A549 (cell line): ENCODE measurements at regions not wholly inside any gene's neighbourhood (a gene's known extent, or its start where the extent isn't known, plus 50 kb on each side); places are given as distances from the start of the nearest gene placed in this dataset.

Source experiments
- ATAC-seq, 2 experiments: fragments of 200-7000 bp in 1 of 2; fragments of >200 bp in 1 of 2; cut with Nextera tagmentation in 1 of 2; cut with Tn5 transposase in 1 of 2; 3 replicates each; pipeline versions ENCODE4 v1.8.0 to v1.9.1; 2018 to 2020; ENCODE audit warnings: mild to moderate bottlenecking in 1 of 2, moderate library complexity in 1 of 2
- CTCF ChIA-PET: fragments of 300-600 bp; sonication (Branson Sonifier 250); formaldehyde crosslinking; extraction: SDS; loops from one replicate; lab custom pipeline; 2021; ENCODE audit warnings: antibody characterized with exemption, inconsistent platforms; lab: Yijun Ruan, JAX
- POLR2A ChIA-PET: fragments of 350-600 bp; formaldehyde crosslinking; extraction: SDS; loops from one replicate; lab custom pipeline; 2021; ENCODE audit warnings: antibody characterized with exemption, inconsistent platforms; lab: Yijun Ruan, JAX
- DNase-seq, 2 experiments: peaks; one replicate each; pipeline versions ENCODE4 v3.0.0 to v3.0.0-alpha.2; 2011 to 2016; ENCODE audit warnings: low read depth in 1 of 2, low spot score in 1 of 2
- FAIRE-seq: peaks from 2 replicates; lab custom pipeline; 2011; peaks lifted over from hg19 to GRCh38; lab: Jason Lieb, UNC
- H3K27ac ChIP-seq, 2 experiments: fragments of >200 bp; sonication (Bioruptor Twin); formaldehyde crosslinking; 3 replicates each; pipeline ENCODE4 v1.5.1; 2016 to 2017
- H3K4me1 ChIP-seq: fragments of >200 bp; sonication (Bioruptor Twin); formaldehyde crosslinking; 3 replicates; pipeline ENCODE4 v1.6.1; 2016
- H3K4me2 ChIP-seq: fragments of >200 bp; sonication (Bioruptor Twin); formaldehyde crosslinking; 3 replicates; pipeline ENCODE4 v1.6.1; 2016
- H3K4me3 ChIP-seq: fragments of >200 bp; sonication (Bioruptor Twin); formaldehyde crosslinking; 3 replicates; pipeline ENCODE4 v1.5.1; 2016
- H3K9me3 ChIP-seq: fragments of >200 bp; sonication (Bioruptor Twin); formaldehyde crosslinking; 3 replicates; pipeline ENCODE4 v1.6.1; 2016
- ATOH8 ChIP-seq: fragments of 250-450 bp; sonication (Bioruptor Pico); IDR thresholded peaks from 2 replicates; pipeline ENCODE4 v1.5.0; 2020; ENCODE audit warnings: low read depth, mild to moderate bottlenecking, moderate library complexity
- BCL3 ChIP-seq: fragments of >200 bp; sonication (Bioruptor Twin); formaldehyde crosslinking; IDR thresholded peaks from 3 replicates; pipeline ENCODE4 v1.6.1; 2016
- BHLHE40 ChIP-seq: IDR thresholded peaks from 2 replicates; pipeline ENCODE4 v1.6.1; 2012; ENCODE audit warnings: low read depth, low read length, inconsistent platforms
- CBX8 ChIP-seq: fragments of 200-600 bp; sonication (generic); IDR thresholded peaks from 2 replicates; pipeline ENCODE4 v1.6.1; 2016
- CHD2 ChIP-seq: fragments of 150-350 bp; IDR thresholded peaks from 2 replicates; pipeline ENCODE4 v1.6.1; 2014; ENCODE audit warnings: low read length; ENCODE audit not compliant: partially characterized antibody
- CHD4 ChIP-seq: fragments of 200-600 bp; sonication (generic); IDR thresholded peaks from 2 replicates; pipeline ENCODE4 v1.6.1; 2016; ENCODE audit warnings: antibody characterized with exemption, mild to moderate bottlenecking, borderline replicate concordance
- ESRRA ChIP-seq: fragments of 150-350 bp; IDR thresholded peaks from 2 replicates; pipeline ENCODE4 v1.6.1; 2014; ENCODE audit warnings: mild to moderate bottlenecking, low read length, borderline replicate concordance
- FOXS1 ChIP-seq: fragments of 250-450 bp; sonication (Bioruptor Pico); IDR thresholded peaks from 2 replicates; pipeline ENCODE4 v1.5.0; 2020; ENCODE audit warnings: mild to moderate bottlenecking, moderate library complexity
- GATA3 ChIP-seq: IDR thresholded peaks from 2 replicates; pipeline ENCODE4 v1.6.1; 2012; ENCODE audit warnings: borderline replicate concordance
- HDAC2 ChIP-seq: fragments of 200-600 bp; sonication (generic); IDR thresholded peaks from 2 replicates; pipeline ENCODE4 v1.6.1; 2016
- HOXB5 ChIP-seq: fragments of 250-450 bp; sonication (Bioruptor Pico); IDR thresholded peaks from 2 replicates; pipeline ENCODE4 v1.5.0; 2020; ENCODE audit warnings: mild to moderate bottlenecking, moderate library complexity
- JUNB ChIP-seq: fragments of >200 bp; sonication (Bioruptor Twin); formaldehyde crosslinking; IDR thresholded peaks from 2 replicates; pipeline ENCODE4 v1.6.1; 2016
- KDM5A ChIP-seq: fragments of 200-600 bp; sonication (generic); IDR thresholded peaks from 2 replicates; pipeline ENCODE4 v1.6.1; 2016; ENCODE audit warnings: antibody characterized with exemption, mild to moderate bottlenecking
- MAZ ChIP-seq: fragments of 150-350 bp; IDR thresholded peaks from 2 replicates; pipeline ENCODE4 v1.6.1; 2014; ENCODE audit warnings: antibody characterized with exemption, low read depth, low read length, borderline replicate concordance
- RFX5 ChIP-seq: fragments of 450-650 bp; IDR thresholded peaks from 2 replicates; pipeline ENCODE4 v1.7.1; 2014; ENCODE audit warnings: antibody characterized with exemption, mild to moderate bottlenecking, moderate library complexity
- ZC3H11A ChIP-seq: fragments of 450-650 bp; IDR thresholded peaks from 2 replicates; pipeline ENCODE4 v1.6.1; 2014; ENCODE audit warnings: antibody characterized with exemption, mild to moderate bottlenecking
- ZFP36 ChIP-seq: fragments of 450-650 bp; IDR thresholded peaks from 2 replicates; pipeline ENCODE4 v1.6.1; 2014; ENCODE audit warnings: borderline replicate concordance; ENCODE audit not compliant: partially characterized antibody
- WGBS: methylation state at CpG from one replicate; pipeline ENCODE4 v1.1.6; 2017; ENCODE audit errors: missing lambda C conversion rate; 5-methylcytosine and 5-hydroxymethylcytosine counted together
- TF ChIP-seq, protein P1 (sequence below): IDR thresholded peaks from 2 replicates; pipeline ENCODE4 v1.6.1; 2012
- TF ChIP-seq, protein P2 (sequence below): fragments of >200 bp; sonication (Bioruptor Twin); formaldehyde crosslinking; IDR thresholded peaks from 3 replicates; pipeline ENCODE4 v1.5.1; 2016

- no peak for FAIRE-seq
- Histone ChIP-seq H3K27ac (no peak overlapping the region), H3K4me1 (no peaks in the 10 kb centered on the region), H3K4me3 (no peak overlapping the region), H3K4me2 (no peak overlapping the region), H3K9me3 (no peaks in the 10 kb centered on the region)
- no peak for ATAC-seq
- CTCF ChIA-PET, result interaction anchor here (0.6 kb wide), 1 partner anchor 90 kb away, joined by 3 read pairs; no protein-coding TSS in a partner anchor
- TF ChIP-seq GATA3 (no peak), RFX5 (no peak), JUNB (no peak), ZC3H11A (no peak), BHLHE40 (no peak), CHD2 (no peak)
- POLR2A ChIA-PET, result no interaction called here
- 56% methylated on average over 8 of the region's 8 CpGs for WGBS
- no peak for DNase-seq
Observed at GRCh38 chr18:75683426-75683825, 255.9 kb upstream of the SMIM21 start.

GRCh38 chr18:75681538-75682115 is 254.1 kb upstream of the SMIM21 start:
- no peak for FAIRE-seq

GRCh38 chr18:75679331-75679730 is 251.8 kb upstream of the SMIM21 start:
- no peak overlapping the region for H3K4me3 ChIP-seq
- ChIA-PET CTCF (no interaction called here), POLR2A (no interaction called here)
- ATAC-seq (no peak), DNase-seq (no peak), FAIRE-seq (no peak)
- no peak overlapping the region for H3K27ac ChIP-seq
- no peak overlapping the region for H3K4me2 ChIP-seq
- TF ChIP-seq GATA3 (no peak), FOXS1 (CRISPR knock-in tag) (no peak), CHD4 (no peak), HOXB5 (CRISPR knock-in tag) (no peak), ZFP36 (no peak), HDAC2 (no peak), KDM5A (no peak), CHD2 (no peak)
- TF ChIP-seq, protein P1, sequence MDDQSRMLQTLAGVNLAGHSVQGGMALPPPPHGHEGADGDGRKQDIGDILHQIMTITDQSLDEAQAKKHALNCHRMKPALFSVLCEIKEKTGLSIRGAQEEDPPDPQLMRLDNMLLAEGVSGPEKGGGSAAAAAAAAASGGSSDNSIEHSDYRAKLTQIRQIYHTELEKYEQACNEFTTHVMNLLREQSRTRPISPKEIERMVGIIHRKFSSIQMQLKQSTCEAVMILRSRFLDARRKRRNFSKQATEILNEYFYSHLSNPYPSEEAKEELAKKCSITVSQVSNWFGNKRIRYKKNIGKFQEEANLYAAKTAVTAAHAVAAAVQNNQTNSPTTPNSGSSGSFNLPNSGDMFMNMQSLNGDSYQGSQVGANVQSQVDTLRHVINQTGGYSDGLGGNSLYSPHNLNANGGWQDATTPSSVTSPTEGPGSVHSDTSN, result no peak
- TF ChIP-seq, protein P2, sequence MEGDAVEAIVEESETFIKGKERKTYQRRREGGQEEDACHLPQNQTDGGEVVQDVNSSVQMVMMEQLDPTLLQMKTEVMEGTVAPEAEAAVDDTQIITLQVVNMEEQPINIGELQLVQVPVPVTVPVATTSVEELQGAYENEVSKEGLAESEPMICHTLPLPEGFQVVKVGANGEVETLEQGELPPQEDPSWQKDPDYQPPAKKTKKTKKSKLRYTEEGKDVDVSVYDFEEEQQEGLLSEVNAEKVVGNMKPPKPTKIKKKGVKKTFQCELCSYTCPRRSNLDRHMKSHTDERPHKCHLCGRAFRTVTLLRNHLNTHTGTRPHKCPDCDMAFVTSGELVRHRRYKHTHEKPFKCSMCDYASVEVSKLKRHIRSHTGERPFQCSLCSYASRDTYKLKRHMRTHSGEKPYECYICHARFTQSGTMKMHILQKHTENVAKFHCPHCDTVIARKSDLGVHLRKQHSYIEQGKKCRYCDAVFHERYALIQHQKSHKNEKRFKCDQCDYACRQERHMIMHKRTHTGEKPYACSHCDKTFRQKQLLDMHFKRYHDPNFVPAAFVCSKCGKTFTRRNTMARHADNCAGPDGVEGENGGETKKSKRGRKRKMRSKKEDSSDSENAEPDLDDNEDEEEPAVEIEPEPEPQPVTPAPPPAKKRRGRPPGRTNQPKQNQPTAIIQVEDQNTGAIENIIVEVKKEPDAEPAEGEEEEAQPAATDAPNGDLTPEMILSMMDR, result no peak
- 28% methylated on average over 13 of the region's 13 CpGs for WGBS
- no peaks in the 10 kb centered on the region for H3K9me3 ChIP-seq
- H3K4me1 ChIP-seq, result no peaks in the 10 kb centered on the region

More at GRCh38 chr18:75681538-75682115, 254.1 kb upstream of the SMIM21 start:
- Histone ChIP-seq H3K27ac (no peak overlapping the region), H3K4me2 (no peak overlapping the region), H3K9me3 (no peaks in the 10 kb centered on the region), H3K4me1 (no peaks in the 10 kb centered on the region)
- DNase-seq (no peak), ATAC-seq (no peak)
- WGBS, result 38% methylated on average over 7 of the region's 7 CpGs
- CTCF ChIA-PET, result no interaction called here
- TF ChIP-seq CHD2 (no peak), ATOH8 (CRISPR knock-in tag) (no peak), BCL3 (no peak), ESRRA (no peak), MAZ (no peak), CBX8 (no peak), ZFP36 (no peak), KDM5A (no peak)
- TF ChIP-seq, all 56 proteins: peak for 0
- POLR2A ChIA-PET, result no interaction called here
- H3K4me3 ChIP-seq, result no peak overlapping the region
